Fibroblast of pulmonary artery (primary cell): ENCODE measurements at regions not wholly inside any gene's neighbourhood (a gene's known extent, or its start where the extent isn't known, plus 50 kb on each side); places are given as distances from the start of the nearest gene placed in this dataset.

Experiments
- DNase-seq: peaks from one replicate; pipeline ENCODE4 v3.0.0-alpha.2; 2010; ENCODE audit warnings: low read depth
- H3K4me3 ChIP-seq: replicated peaks from 2 replicates; pipeline ENCODE4 v1.5.1; 2011; ENCODE audit warnings: low read depth, mild to moderate bottlenecking, control low read depth, low read length, moderate library complexity
- CTCF ChIP-seq: IDR thresholded peaks from 2 replicates; pipeline ENCODE4 v1.5.1; 2011; ENCODE audit warnings: mild to moderate bottlenecking, control low read depth, low read length, inconsistent platforms; ENCODE audit errors: missing control alignments

GRCh38 chr7:88490161-88490560 lies 183.5 kb upstream of the STEAP4 start:
- DNase-seq, result no peak
- H3K4me3 ChIP-seq, result no peak overlapping the region
- TF ChIP-seq CTCF, result no peak

GRCh38 chr7:88485821-88486220 lies 179.1 kb upstream of the STEAP4 start:
- no peak for DNase-seq
- no peak for TF ChIP-seq CTCF
- H3K4me3 ChIP-seq, result no peak overlapping the region

- H3K4me3 ChIP-seq, result no peak overlapping the region
- DNase-seq, result no peak
- no peak for TF ChIP-seq CTCF
Measured at GRCh38 chr7:88484551-88484950, 177.9 kb upstream of the STEAP4 start.

GRCh38 chr7:88480896-88481295 lies 174.2 kb upstream of the STEAP4 start:
- H3K4me3 ChIP-seq, result no peak overlapping the region
- DNase-seq, result no peak
- no peak for TF ChIP-seq CTCF

- TF ChIP-seq CTCF, result no peak
- no peak for DNase-seq
- H3K4me3 ChIP-seq, result no peak overlapping the region
Measured at GRCh38 chr7:88480271-88480670, 173.6 kb upstream of the STEAP4 start.

- DNase-seq, result no peak
- no peak for TF ChIP-seq CTCF
- no peak overlapping the region for H3K4me3 ChIP-seq
Measured at GRCh38 chr7:88477976-88478375, 171.3 kb upstream of the STEAP4 start.

- H3K4me3 ChIP-seq, result no peak overlapping the region
- TF ChIP-seq CTCF, result no peak
- DNase-seq, result no peak
Measured at GRCh38 chr7:88465600-88465999, 158.9 kb upstream of the STEAP4 start.
